HL-60 (cell line): ENCODE measurements at regions not wholly inside any gene's neighbourhood (a gene's known extent, or its start where the extent isn't known, plus 50 kb on each side); places are given as distances from the start of the nearest gene placed in this dataset.

Experiments
- GABPA ChIP-seq: IDR thresholded peaks from 2 replicates; pipeline ENCODE4 v1.6.1; 2012; ENCODE audit warnings: low read depth
- POLR2AphosphoS5 ChIP-seq: IDR thresholded peaks from 2 replicates; pipeline ENCODE4 v1.6.1; 2012; ENCODE audit warnings: low read depth
- TF ChIP-seq, protein P1 (sequence below): IDR thresholded peaks from one replicate; pipeline ENCODE4 v1.5.1; 2011; ENCODE audit warnings: low read length, control low read depth, inconsistent platforms; ENCODE audit not compliant: insufficient read depth

- TF ChIP-seq, protein P1, sequence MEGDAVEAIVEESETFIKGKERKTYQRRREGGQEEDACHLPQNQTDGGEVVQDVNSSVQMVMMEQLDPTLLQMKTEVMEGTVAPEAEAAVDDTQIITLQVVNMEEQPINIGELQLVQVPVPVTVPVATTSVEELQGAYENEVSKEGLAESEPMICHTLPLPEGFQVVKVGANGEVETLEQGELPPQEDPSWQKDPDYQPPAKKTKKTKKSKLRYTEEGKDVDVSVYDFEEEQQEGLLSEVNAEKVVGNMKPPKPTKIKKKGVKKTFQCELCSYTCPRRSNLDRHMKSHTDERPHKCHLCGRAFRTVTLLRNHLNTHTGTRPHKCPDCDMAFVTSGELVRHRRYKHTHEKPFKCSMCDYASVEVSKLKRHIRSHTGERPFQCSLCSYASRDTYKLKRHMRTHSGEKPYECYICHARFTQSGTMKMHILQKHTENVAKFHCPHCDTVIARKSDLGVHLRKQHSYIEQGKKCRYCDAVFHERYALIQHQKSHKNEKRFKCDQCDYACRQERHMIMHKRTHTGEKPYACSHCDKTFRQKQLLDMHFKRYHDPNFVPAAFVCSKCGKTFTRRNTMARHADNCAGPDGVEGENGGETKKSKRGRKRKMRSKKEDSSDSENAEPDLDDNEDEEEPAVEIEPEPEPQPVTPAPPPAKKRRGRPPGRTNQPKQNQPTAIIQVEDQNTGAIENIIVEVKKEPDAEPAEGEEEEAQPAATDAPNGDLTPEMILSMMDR, result no peak
- no peak for TF ChIP-seq POLR2AphosphoS5
- no peak for TF ChIP-seq GABPA
Observed at GRCh38 chr2:5235701-5236100, 456.5 kb upstream of the SOX11 start.
